Heart right ventricle (tissue), 16 donors: ENCODE measurements at regions not wholly inside any gene's neighbourhood (a gene's known extent, or its start where the extent isn't known, plus 50 kb on each side); places are given as distances from the start of the nearest gene placed in this dataset.

Experiments
- ATAC-seq, 8 donors: fragments of 200-7000 bp; cut with Tn5 transposase; one replicate each; pipeline ENCODE4 v1.9.1; 2020; ENCODE audit warnings: mild to moderate bottlenecking in 8 of 8, moderate library complexity in 8 of 8, moderate number of reproducible peaks in 1 of 8
- DNase-seq, 2 donors: peaks; one replicate each; pipeline ENCODE4 v3.0.0-alpha.2; 2020
- H3K27ac ChIP-seq, 10 donors: fragments of 200-600 bp; sonication (generic) in 2 of 10; one replicate each; pipeline versions ENCODE4 v1.5.0 to v1.8.0; 2020 to 2022; ENCODE audit warnings: mild to moderate bottlenecking in 3 of 10
- H3K27me3 ChIP-seq, 7 donors: fragments of 200-600 bp; one replicate each; pipeline ENCODE4 v1.8.0; 2021 to 2022; ENCODE audit warnings: mild to moderate bottlenecking in 2 of 7
- H3K36me3 ChIP-seq, 9 donors: fragments of 200-600 bp; sonication (generic) in 1 of 9; one replicate each; pipeline versions ENCODE4 v1.5.0 to v1.8.0; 2020 to 2022; ENCODE audit warnings: mild to moderate bottlenecking in 2 of 9
- H3K4me1 ChIP-seq, 9 donors: fragments of 200-600 bp; sonication (generic) in 1 of 9; one replicate each; pipeline versions ENCODE4 v1.5.0 to v1.8.0; 2020 to 2022; ENCODE audit warnings: mild to moderate bottlenecking in 4 of 9
- H3K4me3 ChIP-seq, 10 donors: fragments of 200-600 bp; sonication (generic) in 2 of 10; one replicate each; pipeline versions ENCODE4 v1.5.0 to v1.8.0; 2020 to 2022; ENCODE audit warnings: mild to moderate bottlenecking in 7 of 10, moderate library complexity in 2 of 10
- H3K9me3 ChIP-seq, 11 donors: fragments of 200-600 bp in 10 of 11; sonication (generic) in 2 of 11; one replicate each; pipeline versions ENCODE4 v1.5.0 to v1.8.0; 2013 to 2022; ENCODE audit warnings: mild to moderate bottlenecking in 2 of 11, control low read depth in 1 of 11, moderate library complexity in 1 of 11
- WGBS, 2 donors: extraction: QIAGEN DNeasy Blood & Tissue Kit; methylation state at CpG; one replicate each; pipeline ENCODE4 v1.1.7; 2013; ENCODE audit warnings: inconsistent platforms in 1 of 2; 5-methylcytosine and 5-hydroxymethylcytosine counted together
- intact Hi-C, 10 donors: fragments of 100-400 bp; cut with DNase I; formaldehyde crosslinking; loops; one replicate each; pipeline versions ENCODE4 v1.11.1 to v1.14.2; 2022
- TF ChIP-seq, protein P1 (sequence below), 9 donors: fragments of 200-600 bp; sonication (generic) in 2 of 9; IDR thresholded peaks; one replicate each; pipeline versions ENCODE4 v1.5.0 to v1.8.0; 2021 to 2022; ENCODE audit warnings: antibody characterized with exemption in 9 of 9, mild to moderate bottlenecking in 5 of 9, moderate library complexity in 1 of 9
- donor health status: Arrhythmogenic right ventricular cardiomyopathy.
- donor health status: ischemic (EF 13 %, LVEDD 7.1; RV severe dilation, severe dysfunction).
- donor health status: healthy with polysubstance abuse.
- donor health status: DM: no; HTN: yes; CAD: no.
- donor health status: DM: no; HTN: no; CAD: no.
- donor health status: ischemic (EF 25% LVEDD 6.9; RV normal size, moderate dysfunction).
- donor health status: ischemic (EF 25% LVEDD 5.7; RV mildly dilated, moderate dysfunction).
- donor health status: healthy.
- donor health status: DM: yes; HTN: yes; CAD: no.
- donor health status: Ischemic cardiomyopathy.
- donor health status: ischemic (EF 35%, LVEDD 5.7; RV mildly dilated, moderate dysfunction).
- donor health status: nonischemic (EF 11% LVEDD 7.7; RV severe dilation, severe dysfunction).
- donor health status: DM: yes; HTN: yes; CAD: no.
- donor health status: PGD.
- donor health status: ischemic (EF 29% LVEDD 5.4; RV normal size, mild dysfunction).
- donor health status: nonischemic (EF 23%, LVEDD 6.1; RV moderate dilation, normal function).

DNA sequence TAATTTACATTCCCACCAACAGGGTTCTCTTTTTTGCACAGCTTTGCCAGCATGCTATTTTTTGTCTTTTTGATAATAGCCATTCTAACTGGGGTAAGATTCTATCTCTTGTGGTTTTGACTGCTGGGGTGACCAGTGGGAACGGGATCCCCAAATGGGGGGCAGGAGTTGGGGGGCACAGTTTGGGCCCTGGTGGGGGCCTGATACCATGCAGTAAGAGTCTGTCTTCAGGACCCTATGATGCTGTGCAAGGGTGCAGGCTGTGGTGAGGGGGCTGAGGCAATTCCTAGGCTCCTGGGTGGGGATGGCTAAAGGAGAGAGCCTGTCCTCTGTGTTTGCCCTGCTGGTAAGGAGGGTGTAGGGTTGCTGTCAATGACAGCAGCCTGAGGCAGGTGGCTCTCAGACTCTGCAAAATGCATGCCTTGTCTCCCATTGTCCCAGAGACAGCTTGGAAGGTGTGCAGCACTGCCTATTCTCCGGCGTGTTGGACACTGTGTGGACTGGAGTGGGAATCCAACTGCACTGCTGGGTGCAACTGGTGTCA, 172.7 kb upstream of the ARHGAP24 start:
- no peaks in the 10 kb centered on the region for H3K4me1 ChIP-seq
- 86 to 90% methylated on average over 3 of the region's 3 CpGs for WGBS, 2 donors
- H3K36me3 ChIP-seq, result no peaks in the 10 kb centered on the region
- no peak overlapping the region for H3K4me3 ChIP-seq
- ATAC-seq (no peak), DNase-seq (no peak)
- TF ChIP-seq, protein P1, sequence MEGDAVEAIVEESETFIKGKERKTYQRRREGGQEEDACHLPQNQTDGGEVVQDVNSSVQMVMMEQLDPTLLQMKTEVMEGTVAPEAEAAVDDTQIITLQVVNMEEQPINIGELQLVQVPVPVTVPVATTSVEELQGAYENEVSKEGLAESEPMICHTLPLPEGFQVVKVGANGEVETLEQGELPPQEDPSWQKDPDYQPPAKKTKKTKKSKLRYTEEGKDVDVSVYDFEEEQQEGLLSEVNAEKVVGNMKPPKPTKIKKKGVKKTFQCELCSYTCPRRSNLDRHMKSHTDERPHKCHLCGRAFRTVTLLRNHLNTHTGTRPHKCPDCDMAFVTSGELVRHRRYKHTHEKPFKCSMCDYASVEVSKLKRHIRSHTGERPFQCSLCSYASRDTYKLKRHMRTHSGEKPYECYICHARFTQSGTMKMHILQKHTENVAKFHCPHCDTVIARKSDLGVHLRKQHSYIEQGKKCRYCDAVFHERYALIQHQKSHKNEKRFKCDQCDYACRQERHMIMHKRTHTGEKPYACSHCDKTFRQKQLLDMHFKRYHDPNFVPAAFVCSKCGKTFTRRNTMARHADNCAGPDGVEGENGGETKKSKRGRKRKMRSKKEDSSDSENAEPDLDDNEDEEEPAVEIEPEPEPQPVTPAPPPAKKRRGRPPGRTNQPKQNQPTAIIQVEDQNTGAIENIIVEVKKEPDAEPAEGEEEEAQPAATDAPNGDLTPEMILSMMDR (IDR thresholded peaks at IDR 0.05), result no peak
- H3K9me3 ChIP-seq, result no peaks in the 10 kb centered on the region
- H3K27ac ChIP-seq, result no peak overlapping the region
- intact Hi-C loops, result no loop called here
- no peaks in the 10 kb centered on the region for H3K27me3 ChIP-seq

DNA sequence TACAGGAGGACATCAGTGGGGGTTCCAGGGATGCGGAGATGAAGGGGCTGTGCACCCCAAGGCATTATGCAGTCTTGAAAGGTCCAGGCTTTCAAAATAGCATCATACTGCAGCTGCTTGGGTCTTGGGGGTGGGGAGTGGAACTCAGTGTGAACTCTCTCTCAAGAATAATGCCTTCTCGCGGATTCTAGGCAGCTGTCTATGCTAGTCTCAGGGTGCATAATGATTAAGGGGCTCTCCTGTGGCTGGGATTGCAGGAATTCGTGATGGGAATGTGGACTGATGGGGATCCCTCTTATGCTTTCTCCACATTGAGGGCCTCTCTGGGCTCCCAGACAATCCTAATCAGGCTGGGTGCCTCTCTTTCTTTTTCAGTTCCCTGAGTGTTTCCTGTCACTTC, 172.2 kb upstream of the ARHGAP24 start:
- ATAC-seq, result no peak
- Histone ChIP-seq H3K27ac (no peak overlapping the region), H3K9me3 (peaks cover 0 to under 1% (median 0%) of the 10 kb centered on the region in 11 donors), H3K4me1 (no peaks in the 10 kb centered on the region), H3K4me3 (no peak overlapping the region), H3K27me3 (no peaks in the 10 kb centered on the region), H3K36me3 (no peaks in the 10 kb centered on the region)
- intact Hi-C loops, result no loop called here
- DNase-seq, result no peak
- WGBS, 2 donors, result 82 to 91% methylated on average over 4 of the region's 4 CpGs
- TF ChIP-seq, protein P1 (IDR thresholded peaks at IDR 0.05), result no peak

DNA sequence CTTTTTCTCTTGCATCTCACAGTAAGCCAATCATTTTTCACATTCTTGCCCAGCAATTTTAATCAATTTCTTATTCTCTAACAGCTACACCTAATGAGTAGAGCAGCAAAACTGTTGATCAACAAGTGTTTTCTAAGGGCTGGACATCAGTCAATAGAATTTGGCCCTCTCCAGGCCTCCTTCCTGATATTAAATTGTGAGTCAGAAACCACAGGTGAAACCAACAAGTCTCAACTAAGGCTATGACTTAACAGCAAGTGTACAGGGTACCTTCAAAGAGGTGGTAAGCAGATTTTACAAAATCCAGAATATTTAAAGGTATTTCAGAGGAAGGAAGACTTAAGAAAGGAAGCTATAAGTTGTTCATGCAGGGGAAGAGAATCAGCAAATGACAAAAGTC, 156.5 kb upstream of the ARHGAP24 start:
- TF ChIP-seq, protein P1 (IDR thresholded peaks at IDR 0.05), result peak in 3 of 9 donors; percentile 16 to 39 (median 25)
- Histone ChIP-seq H3K4me1 (peaks cover 0 to 18% (median 0%) of the 10 kb centered on the region in 9 donors), H3K36me3 (no peaks in the 10 kb centered on the region), H3K27ac (no peak overlapping the region), H3K4me3 (no peak overlapping the region), H3K9me3 (peaks cover 0 to 30% (median 9%) of the 10 kb centered on the region in 11 donors), H3K27me3 (no peaks in the 10 kb centered on the region)
- intact Hi-C loops, result loop anchor here in 1 of 10 donors (5.0 kb wide), 1 partner anchor 236 kb away; no protein-coding TSS in a partner anchor
- DNase-seq (no peak), ATAC-seq (no peak)

DNA sequence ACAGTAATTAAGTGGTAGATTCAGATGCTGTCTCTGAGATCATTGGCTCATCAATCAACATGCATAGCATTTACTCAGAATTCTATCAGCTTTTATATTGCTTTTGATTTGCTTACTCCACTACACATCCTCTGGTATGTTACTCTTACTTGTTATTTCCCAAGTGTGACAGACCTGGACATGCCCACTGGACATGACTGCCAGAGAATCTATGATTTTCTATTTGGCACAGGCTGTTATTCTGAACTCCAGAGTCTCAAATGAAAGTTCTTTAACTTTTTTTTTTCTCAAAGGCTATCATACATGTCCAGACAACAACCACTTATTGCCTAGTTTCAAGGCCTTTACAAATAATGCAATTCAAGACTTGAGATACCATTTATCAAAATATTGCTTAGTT, 116.1 kb upstream of the ARHGAP24 start:
- DNase-seq (no peak), ATAC-seq (no peak)
- no peak overlapping the region for H3K4me3 ChIP-seq
- no peak overlapping the region for H3K27ac ChIP-seq
- H3K36me3 ChIP-seq, result no peaks in the 10 kb centered on the region
- peaks cover 0 to 14% (median 0%) of the 10 kb centered on the region in 9 donors for H3K4me1 ChIP-seq
- intact Hi-C loops, result no loop called here
- H3K9me3 ChIP-seq, result peaks cover 0 to 10% (median 0%) of the 10 kb centered on the region in 11 donors
- H3K27me3 ChIP-seq, result no peaks in the 10 kb centered on the region
- TF ChIP-seq, protein P1 (IDR thresholded peaks at IDR 0.05), result no peak
